ENCODE measurements at regions not wholly inside any gene's neighbourhood (a gene's known extent, or its start where the extent isn't known, plus 50 kb on each side); places are given as distances from the start of the nearest gene placed in this dataset.

- DNase-seq (no peak), ATAC-seq (ENCODE audit: poor library complexity) (no peak)
- intact Hi-C loops (cut with DNase I) = no loop called here
These were observed 54.5 kb upstream of the SETBP1 start for GRCh38 chr18:44626236-44626635.

GRCh38 chr18:44626807-44627206 lies 53.9 kb upstream of the SETBP1 start:
- ATAC-seq (ENCODE audit: poor library complexity) = peak; percentile 67
- DNase-seq = no peak
- intact Hi-C loops (cut with DNase I) = no loop called here

GRCh38 chr18:44627280-44627679 lies 53.4 kb upstream of the SETBP1 start:
- DNase-seq = no peak
- peak; percentile 59 for ATAC-seq (ENCODE audit: poor library complexity)
- intact Hi-C loops (cut with DNase I) = no loop called here

DNA sequence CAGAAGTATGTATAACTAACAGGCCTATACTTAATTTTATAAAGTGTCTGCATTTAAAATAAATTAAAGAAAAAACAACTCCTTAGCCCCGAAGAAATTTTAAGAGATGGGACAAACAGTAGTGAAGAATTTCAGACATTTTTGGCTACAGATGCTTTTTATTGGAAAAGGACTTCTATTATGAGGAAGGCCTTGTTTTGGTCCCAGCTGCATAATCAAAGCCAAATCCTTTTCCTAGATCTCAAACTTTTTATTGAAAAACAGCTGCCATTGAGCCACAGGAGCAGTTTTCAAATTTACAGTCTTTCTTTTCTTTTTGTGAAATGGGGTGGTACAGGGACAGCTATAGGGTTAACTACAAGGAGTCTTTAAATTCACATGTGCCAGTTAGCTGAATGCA lies 51.3 kb upstream of the SETBP1 start:
- intact Hi-C loops (cut with DNase I) = no loop called here
- no peak for DNase-seq
- no peak for ATAC-seq (ENCODE audit: poor library complexity)

- DNase-seq (no peak), ATAC-seq (ENCODE audit: poor library complexity) (no peak)
- intact Hi-C loops (cut with DNase I) = no loop called here
These were observed 50.6 kb upstream of the SETBP1 start for GRCh38 chr18:44630118-44630517.

Measured in Right ventricle myocardium superior (tissue), 1 donor.